GM21576 (cell line): ENCODE measurements at regions not wholly inside any gene's neighbourhood (a gene's known extent, or its start where the extent isn't known, plus 50 kb on each side); places are given as distances from the start of the nearest gene placed in this dataset.

Experiments used
- ATAC-seq: cut with Tn5 transposase; IDR thresholded peaks from one replicate; pipeline ENCODE4 v1.9.1; 2021; ENCODE audit warnings: mild to moderate bottlenecking, moderate library complexity; ENCODE audit not compliant: unreplicated experiment

DNA sequence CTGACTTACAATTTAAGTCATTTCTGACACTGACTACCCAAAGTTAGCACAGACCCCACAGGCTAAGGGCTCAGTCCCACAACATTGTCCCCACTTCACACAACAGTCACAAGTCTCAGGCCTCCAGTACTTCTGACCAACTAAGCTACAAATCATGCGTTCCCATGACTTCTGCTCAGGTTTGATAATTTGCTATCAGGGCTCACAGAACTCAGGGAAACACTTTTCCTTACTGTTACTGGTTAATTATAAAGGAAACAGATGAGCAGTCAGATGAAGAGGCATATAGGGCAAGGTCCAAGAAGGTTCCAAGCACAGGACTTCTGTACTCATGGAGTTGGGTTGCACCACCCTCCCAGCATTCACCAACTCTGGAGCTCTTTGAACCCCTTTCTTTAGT, 151.2 kb upstream of the TNR start:
- no peak for ATAC-seq

DNA sequence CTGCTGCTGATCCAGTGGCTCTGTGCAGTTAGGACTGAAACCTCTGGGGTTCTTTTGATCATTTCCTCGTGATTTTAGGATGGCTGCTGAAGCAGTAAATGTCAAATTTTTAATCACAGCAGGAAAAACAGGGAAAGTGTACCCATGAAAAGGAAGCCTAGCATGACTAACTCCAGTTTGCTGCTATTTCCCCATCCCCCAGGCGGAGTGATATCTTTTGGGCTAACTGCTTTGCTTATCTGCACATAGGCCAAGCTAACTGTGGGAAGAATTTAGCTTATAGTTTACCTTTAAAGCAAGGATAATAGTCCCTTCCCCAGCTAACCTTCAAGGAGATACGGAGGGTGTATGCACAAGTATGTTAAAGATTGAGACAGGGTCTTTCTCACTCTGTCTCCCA, 149.8 kb upstream of the TNR start:
- no peak for ATAC-seq

DNA sequence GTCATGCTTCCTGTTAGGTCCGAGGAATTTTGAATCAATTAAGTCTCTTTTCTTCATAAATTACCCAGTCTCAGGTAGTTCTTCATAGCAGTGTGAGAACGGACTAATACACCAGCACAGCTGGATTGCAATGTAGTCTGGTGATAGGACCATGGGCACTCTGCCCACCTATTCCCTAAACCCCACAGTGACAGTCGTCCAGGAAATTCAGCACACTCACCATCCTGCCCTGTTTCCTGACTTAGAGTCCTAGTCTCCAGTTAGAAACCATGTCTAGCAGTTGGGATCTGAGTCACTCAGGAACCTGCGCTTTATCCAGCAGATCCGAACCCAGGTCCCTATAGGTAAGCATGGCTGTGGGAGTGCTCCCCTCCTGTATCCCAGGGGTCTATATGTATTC, 149.3 kb upstream of the TNR start:
- no peak for ATAC-seq

DNA sequence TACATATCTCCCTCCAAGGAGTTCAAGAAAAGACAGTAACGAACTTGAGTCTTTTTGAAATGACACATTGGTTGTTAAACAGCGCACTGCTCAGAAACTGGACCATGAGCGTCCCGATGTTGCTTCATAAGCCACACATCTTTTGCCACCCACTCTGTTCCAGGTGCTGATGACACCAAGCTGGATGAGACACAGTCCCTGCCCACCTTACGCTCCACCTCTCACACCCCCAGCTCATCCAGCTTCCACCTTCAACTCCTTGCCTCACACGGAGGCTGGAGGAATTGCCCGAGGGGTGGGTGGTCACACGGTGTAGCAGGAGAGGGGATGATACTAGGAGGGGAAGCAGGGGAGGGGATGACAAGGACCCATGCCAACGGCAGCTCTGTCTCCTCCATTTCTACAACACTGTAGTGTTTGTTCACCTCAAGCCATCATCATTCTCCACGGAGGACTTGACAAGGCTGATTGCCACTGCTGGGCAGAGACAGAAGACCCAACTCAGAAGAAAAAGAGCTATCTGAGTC, 148.5 kb upstream of the TNR start:
- no peak for ATAC-seq

DNA sequence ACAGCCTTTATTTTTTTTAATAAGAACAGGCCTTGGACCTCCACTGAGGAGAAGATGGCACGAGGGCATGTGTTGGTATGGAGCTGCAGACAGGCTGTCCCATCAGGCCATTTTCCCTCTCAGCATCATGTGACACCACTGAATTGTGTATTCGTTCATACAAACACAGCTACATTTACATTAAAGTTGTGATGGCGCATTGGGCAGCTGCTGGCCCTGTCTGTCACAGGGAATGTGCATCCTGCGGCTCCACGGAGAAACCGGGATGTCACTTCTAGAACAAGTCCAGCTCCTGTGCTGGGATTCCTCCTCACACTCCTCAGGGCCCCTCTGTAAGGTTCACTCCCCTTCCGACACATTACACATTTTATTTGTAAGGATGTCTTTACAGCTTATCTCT, 147.6 kb upstream of the TNR start:
- ATAC-seq: no peak

DNA sequence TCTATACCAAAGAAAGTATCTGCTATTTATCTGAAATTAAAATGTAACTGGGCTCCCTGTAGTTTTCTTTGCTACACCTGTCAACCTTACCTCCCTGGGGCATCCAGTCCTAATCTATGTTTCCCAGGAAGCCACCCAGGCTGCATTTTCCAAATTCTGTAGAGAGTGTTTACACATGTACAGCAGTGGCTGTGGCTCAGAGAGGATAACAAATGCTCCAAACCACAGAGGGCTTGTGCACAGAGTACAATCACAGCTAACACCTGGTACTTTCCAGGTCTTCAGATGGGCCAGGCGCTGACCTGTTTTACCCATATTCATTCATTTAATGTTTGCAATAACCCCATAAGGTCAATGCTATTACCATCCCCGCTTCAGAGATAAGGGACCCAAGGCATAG, 146.5 kb upstream of the TNR start:
- no peak for ATAC-seq

DNA sequence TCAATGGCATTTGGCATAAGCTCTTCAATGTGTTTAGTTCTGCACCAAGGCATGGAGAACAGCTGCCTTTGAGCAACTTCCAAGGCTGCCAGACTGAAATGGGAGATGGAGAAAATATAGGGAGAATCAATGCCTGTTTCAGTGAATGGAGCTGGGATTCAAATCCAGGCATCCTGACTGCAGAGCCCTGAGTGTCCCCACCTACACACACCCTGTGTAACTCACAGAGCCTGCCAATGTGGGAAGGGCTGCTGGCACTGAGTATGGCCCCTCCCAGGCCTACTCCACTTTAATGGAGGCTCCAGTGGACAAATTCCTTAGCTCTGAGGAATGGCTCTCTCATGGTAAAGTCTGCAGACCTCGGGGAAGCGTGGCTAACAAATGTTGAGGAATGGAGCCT, 145.6 kb upstream of the TNR start:
- no peak for ATAC-seq

DNA sequence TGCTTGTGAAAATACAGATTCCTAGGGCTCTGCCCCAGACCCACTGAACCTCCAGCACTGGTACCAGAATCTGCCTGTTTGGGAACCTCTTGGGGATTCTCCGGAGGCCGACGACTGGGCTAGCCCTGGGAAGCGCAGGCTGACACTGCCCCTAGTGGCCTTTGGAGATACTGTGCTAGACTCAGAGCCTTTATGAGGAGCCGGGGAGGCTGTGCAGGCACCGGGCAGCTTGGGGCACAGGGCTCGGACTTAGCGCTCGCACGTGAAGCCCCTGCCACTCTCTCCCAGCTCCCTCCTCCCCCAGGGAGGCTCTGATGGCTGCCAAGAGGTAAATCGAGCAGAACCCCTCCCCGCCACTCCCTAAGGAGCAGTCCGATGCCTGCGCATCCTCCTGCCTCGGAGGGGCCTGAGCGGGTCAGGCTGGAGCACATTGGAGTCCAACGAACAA, 144.6 kb upstream of the TNR start:
- peak; percentile 92 for ATAC-seq

DNA sequence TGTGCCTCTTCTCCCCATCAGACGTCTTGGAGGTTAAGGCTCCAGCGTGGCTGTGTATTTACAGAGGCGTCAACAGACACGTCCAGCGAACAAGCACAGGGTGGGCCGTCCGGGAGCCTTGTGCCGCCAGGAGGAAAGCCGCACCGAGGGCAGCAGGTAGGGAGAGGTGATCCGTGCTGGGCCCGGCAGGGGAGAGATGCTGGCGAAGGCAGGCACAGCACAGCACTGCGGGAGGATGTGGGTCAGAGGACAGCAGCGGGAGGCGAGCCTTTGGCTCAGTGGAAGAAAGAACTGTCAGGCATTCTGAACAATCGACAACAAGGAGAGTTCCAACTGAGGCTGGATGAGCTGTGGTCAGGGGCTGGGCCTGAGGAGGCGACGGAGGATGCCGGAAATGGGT, 144.1 kb upstream of the TNR start:
- no peak for ATAC-seq

DNA sequence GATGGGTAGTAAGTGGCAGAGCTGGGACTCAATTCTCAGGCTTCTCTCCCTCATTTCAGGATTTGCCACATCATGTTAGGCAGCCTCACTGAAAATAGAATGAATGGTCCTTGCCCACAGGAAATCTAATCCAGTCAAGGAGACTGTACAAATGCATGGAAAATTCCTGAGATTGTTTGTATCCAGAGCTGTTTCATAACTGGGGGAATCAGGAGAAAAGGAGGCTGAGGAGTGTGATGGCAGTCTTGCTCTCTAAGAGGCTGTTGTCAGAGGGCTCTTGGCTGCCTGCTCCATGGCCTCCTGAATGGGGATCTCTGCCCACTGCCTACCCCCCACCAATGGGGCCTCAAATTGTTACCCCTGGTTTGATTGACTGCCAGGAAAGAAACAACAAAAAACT, 141.9 kb upstream of the TNR start:
- ATAC-seq: no peak

DNA sequence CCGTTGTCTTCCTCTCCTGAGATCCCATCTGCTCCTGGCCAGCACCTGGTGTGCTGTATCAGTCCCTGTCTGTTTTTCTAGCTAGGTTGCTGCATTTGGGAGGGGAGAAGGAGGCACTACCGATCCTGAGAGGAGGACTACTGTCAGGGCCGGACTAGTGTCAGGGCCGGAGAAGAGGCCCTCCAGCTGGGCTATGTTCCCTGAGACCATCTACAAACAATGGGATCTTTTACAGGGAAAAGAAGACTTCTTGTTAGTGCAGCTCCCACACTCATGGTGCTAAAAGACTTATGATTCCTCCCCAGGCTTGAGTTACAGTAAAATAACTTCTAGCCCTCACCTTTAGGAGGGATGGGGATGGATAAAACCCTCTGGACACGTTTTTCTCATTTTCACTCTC, 141.0 kb upstream of the TNR start:
- no peak for ATAC-seq

DNA sequence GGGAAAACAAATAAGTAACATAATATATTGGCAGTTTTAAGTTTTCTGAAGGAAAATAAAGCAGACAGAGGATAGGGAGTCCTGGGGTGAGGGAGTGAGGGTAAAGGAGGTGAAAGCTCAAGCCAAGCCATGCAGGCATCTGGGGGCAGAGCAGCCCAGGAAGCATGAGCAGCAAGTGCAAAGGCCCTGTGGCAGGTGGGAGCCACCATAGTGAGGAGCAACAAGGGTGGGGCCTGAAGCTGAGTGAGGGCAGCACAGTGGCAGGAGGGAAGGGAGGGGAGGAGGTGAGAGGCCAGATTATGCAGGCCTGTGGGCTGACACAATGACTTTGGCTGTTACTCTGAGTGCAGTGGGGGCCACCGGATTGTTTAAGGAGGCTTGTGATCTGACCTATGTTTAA, 138.8 kb upstream of the TNR start:
- ATAC-seq: no peak

DNA sequence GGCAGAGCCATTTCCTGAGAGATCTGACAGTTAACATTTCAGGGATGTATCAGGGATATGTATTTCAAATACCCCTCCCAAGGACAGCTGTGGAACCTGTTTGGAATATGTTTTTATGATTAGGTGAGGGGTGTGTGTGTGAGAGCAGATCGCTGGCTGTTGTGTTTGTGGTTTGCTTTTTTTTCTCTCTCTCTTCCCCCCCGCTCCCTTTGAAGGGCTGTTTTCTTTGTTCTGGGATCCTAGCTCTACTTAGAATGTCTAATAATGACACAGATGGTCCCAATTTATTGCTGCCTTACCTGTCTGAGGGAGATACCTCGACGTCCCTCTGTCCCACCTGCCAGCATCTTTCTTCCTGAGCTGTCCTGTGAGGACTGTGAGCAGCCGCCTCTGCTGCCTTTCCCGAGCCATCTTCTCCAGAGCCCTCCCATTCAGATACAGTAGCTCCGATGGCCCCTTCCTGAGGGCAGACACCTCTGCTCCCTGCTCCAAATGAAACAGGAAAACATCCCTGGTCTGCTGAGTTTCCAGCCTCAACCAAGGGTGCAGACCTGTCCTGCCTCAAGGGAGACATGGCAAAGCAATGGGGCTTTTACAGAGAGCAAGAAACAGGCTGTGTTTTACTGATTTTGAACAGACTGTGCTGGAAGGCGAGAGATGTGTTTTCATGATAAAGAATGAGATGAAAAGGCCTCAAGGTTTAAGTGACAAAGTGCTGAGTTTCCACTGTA, 138.0 kb upstream of the TNR start:
- no peak for ATAC-seq

DNA sequence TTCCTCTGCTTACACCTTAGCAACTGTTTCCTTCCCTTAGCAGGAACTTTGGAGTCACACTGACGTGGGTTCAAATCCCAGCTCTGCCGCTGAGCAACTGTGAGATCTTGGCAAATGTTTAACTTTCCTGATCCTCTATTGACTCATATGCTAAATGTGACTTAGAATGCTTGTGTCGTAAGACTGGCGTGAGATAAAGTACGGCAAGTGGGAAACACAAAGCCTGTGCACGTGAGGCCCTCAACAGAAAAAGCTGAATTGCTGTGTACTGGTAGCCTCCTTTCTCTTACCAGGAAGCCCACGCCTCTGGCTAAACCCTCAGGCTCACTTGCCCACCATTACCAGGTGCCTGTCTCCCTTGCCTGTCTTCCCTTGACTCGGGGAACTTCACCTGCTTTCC, 135.4 kb upstream of the TNR start:
- no peak for ATAC-seq

DNA sequence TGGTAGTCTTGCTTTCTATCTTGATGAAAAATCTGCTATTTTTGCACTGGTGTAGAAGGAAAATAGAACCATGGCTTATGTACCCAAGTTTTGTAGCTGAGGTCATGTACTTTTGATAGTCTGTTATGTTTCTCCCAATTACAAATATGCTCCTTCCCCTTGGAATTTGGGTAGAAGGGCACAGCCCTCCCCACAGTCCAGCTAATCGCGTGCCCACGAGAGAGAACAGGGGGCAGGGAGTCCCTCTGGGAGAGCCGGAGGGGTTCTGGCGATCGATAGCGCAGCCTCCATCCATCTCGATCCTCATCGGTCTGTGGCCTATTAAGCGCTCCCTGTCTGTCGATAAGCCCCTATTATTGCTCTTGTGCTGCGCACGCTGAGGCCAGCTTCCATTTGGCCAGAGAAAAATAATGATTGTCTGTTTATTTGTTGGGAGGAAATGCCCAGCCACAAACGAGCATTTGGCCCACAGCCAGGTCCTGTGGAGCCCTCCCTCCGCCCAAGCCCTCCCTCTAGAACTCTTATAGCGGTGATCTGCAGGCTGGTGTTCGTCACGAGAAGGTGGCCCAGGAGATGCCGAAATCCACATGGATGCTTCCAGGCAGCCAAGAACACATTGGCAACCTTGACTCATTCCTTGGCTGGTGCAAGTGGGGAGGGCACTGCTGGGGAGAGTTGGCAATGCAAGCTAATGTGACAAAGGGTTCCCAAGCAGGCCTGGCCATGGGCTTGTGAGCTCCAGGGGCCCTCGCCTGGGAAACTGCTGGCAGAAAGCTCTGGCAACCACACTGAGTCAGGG, 134.7 kb upstream of the TNR start:
- ATAC-seq: no peak

DNA sequence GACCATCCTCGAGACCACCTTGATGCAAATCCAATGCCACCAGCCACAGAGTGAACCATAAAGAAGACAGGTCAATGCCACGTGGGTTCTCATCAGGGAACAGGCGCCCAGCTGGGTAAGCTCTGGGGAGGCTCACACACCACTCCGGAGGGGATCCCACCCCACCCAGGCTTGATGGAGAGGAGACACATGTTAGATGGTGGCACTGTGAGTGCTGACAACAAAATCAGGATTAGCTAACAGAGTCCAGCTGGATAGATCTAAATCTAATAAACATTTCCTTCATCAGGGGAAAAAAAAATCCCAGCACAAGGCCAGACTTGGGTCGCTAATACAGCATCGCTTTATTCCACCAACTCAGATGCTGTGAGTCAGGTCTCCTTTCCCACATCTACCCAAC, 132.2 kb upstream of the TNR start:
- no peak for ATAC-seq

DNA sequence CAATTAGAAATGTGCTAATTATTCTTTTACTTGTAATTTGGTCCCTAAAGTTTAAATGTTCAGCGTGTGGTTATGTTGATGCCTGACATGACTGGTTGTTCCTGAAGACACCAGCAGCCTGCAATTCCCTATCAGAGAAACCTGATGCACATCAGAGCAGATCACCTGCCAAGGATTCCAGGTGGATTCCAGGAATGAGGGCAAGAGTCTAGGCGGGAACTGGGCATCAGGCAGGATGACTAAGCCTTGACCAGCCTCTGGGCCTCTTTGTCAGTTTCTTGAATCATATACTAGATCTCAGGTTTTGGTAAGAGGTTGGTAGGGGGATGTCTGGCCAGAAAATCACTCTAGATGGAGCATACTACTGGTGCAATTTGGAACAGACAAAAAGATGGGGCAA, 130.7 kb upstream of the TNR start:
- ATAC-seq: no peak

DNA sequence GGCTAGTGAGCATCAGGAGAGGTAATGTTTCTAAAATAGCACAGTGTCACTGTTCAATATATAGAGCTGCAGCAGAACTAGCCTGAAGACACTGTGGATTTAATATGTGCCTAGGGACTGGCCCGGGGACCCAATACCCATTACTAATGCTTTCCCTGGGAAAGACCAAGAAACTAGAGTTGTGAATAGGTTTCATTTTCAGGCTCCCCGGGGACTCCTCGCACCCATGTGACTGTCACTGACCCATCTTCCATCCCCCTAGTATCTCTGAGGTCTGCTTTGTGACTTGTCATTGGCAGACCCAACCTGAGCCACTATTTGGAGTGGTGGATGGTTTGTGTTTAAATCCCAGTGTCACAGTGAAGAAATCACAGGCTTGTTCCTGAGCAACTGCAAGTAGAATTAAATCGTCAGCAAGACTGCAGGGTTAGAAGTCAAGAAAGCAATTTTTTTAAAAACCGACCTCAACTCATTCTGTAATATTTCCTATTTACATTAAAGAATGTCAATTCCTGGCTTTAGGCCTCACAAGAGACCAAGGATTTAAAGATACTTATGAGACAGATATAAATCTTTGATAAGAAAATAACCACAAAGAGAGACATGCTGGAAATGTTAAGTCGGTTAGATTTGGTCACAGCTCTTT, 130.0 kb upstream of the TNR start:
- peak; percentile 77 for ATAC-seq

DNA sequence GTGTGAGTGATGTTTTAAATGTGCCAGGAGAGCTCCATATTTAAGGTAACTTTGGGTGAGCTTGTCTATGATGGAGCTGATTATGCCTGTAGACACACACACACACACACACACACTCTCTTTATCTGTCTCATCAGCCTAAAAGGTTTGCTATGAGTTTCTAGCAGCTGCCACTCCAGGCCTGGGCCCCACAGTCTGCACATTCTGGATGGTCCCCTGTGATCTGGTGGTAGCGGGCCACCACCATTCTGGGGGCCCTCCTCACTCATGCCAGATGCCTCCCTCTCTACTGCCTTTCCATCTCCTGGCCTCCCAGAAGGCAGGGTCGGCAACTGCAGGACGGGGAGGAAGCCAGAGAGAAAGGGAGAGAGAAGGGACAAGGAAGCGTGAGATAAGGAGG, 129.2 kb upstream of the TNR start:
- ATAC-seq: no peak

DNA sequence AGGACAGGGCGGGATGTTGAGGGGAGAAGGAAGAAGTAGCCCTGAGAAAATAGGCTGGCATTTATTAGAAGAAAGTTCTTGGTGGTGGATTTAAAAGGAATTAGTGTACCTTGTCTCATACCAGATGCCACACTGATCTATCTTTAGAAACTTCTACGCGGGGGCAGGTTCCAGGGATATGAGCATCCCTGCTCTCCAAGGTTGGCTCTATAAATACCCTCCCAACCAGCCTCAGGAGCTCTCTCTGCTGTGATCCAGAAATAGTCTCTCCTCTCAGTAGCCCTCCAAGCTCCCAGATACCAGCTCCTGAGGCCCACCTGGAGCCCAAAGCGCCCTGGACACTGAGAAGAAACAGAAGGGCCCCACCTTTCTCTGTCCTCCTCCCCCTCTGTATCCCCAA, 128.3 kb upstream of the TNR start:
- no peak for ATAC-seq

DNA sequence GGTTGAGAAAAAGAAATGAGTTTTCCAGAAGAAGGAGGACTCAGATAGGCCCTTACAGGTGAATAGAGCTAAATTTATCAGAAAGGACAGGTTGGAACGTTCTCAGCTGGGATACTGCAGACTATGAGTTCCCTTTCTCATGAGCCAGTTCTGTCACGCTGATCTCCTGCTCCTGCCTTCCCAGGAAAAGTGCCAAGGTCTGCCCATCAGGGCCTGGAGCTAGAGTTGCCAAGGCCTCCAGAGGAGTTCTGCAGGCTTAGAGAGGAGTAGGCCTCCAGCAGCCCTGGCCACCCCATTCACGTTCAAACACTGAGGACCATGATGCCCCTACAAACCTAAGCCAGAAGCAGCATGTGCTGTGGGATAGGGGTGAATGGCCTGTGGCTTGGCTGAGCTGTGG, 126.8 kb upstream of the TNR start:
- ATAC-seq: no peak

DNA sequence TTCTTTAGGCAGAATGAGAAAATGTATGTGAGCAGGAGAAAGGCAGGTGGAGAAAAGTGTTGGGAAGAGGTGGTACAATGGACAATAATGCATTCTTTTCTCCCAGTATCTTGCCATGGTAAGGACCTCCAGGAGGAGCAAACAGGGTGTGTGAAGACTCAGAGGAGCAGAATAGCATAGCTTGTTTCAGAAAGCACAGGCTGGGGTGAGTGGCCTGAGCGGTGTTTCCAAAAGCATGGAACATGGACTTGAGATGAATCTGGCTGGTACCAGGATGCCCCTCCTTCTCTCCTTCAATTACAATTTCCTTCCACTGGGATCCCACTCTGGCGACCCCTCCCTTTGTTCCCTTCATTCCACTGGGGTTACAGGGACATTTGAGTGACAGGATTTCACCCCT, 123.4 kb upstream of the TNR start:
- no peak for ATAC-seq
